NOMO-1 (cell line): ENCODE measurements at regions not wholly inside any gene's neighbourhood (a gene's known extent, or its start where the extent isn't known, plus 50 kb on each side); places are given as distances from the start of the nearest gene placed in this dataset.
"Not testable (repeated sequence)": the region's sequence is repeated elsewhere in the genome, so short reads cannot be mapped to it uniquely, and the experiment has no call there.

Experiments used
- DNase-seq, 2 experiments: peaks; one replicate each; lab custom pipeline; 2025; ENCODE audit not compliant: unreplicated experiment in 2 of 2; lab: John Stamatoyannopoulos, UW

DNA sequence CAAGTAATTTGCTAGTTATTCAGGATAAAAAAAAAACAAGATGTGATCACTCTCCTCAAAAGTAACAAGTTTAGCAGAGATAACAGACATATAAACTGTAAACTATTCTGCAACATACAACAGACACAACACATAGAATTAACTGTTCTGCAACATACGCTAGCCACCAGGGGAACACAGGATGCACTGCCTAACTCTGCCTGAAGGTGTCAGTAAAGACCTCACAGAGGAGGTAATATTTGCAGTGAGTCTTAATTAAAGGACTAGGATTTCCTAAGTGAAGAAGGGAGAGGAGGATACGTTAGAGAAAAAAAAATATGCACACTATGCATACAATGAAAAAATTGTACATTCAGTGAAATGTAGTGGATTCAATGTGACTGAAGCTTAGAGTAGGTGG lies 129.6 kb downstream of the NBPF8 start:
- not testable (repeated sequence) for DNase-seq

- not testable (repeated sequence) for DNase-seq
Measured at GRCh38 chr1:120550335-120550734, 135.5 kb downstream of the NBPF8 start.

- DNase-seq, result not testable (repeated sequence)
Measured at GRCh38 chr1:120552190-120552589, 137.4 kb downstream of the NBPF8 start.

- DNase-seq, result not testable (repeated sequence)
Measured at GRCh38 chr1:120557605-120558302, 142.9 kb downstream of the NBPF8 start.

DNA sequence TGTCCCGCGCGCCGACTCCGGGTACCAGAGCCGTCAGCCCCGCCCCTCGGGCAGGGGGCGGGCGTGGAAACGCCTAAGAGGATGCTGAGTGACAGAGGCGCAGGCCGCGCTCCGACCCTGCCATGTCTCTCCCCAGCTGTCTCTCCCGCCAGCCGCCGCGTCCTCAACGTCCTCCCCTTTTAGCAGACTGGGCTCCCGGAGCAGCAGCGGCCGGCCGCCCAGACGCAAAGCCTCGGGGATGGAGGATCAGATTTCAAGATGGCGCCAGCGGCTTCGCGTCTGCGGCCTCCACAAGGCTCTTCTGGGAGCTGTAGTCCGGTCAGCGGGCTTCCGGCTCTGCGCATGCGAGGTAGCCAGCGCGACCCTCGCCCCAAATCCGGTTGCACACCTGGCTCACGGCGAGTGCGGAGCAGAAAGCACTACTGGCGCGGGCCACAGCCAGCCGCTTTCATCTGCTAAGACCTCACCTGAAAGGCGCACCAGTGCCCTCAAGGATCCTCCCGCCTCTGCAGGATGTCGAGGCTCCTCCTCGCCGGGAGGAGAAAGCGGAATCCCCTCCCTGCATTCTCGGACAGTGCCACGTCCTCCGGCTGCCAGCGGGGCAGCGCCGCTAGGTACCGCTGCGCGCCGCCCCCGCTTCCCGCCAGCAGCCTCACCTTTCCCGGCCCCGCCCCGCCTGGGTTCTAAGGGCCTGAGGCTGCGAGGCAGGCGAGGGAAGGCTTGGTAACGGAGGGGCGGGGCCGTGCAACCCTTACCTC lies 143.6 kb downstream of the NBPF8 start:
- peak; percentile 20 to 43 for DNase-seq

DNA sequence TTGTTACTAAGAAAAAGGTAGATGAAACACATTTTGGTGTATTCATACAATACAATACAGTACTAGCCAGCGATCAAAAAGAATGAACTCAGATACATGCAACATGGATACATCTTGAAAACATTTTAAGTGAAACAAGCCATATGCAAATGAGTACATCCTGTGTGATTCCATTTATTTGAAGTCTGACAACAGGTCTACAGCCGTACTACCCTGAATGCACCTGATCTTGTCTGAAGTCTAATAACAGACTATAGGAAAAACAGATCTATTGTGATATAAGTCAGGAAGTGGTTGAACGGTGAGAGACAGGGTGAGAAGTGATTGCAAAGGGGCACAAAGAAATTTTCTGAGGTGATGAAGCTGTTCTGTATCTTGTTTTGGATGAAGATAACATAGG lies 146.9 kb downstream of the NBPF8 start:
- DNase-seq, result not testable (repeated sequence)

- DNase-seq, result not testable (repeated sequence)
Measured at GRCh38 chr1:120565396-120565795, 150.6 kb downstream of the NBPF8 start.

DNA sequence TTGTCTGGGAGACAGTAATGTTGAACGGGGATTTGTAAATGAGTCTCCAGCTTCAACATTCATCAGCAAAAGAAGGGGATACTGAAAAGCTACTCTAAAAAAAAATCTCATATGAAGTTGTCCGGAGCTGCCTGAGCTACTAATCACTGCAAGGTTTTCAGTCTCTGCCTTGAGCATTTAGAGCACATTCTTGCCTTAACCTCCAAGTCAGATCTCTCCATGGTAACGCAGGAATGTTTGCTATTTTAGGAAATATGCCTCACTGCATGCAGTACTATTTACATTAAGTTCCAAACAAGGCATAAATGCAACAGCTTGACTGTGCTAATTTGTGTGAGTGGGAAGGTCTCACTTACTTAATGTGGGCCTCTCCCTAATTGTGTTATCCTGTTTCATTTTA lies 152.8 kb downstream of the NBPF8 start:
- not testable (repeated sequence) for DNase-seq

DNA sequence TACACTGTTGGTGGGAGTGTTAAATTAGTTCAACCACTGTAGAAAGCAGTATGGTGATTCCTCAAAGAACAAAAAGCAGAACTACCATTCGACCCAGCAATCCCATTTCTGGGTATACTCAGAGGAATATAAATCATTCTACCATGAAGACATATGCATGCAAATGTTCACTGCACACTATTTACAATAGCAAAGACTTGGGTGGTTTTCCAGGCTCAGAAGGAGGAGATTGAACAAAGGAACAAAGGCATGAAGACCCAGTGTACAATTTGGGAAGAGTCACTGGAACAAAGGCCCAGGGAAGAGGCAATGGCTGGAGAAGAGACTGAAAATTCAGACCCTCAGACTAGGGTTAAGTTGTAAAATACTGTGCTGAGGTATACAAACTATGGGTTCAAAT lies 148.5 kb upstream of the NBPF26 start:
- not testable (repeated sequence) for DNase-seq

- not testable (repeated sequence) for DNase-seq
Measured at GRCh38 chr1:120582135-120582534, 141.6 kb upstream of the NBPF26 start.

DNA sequence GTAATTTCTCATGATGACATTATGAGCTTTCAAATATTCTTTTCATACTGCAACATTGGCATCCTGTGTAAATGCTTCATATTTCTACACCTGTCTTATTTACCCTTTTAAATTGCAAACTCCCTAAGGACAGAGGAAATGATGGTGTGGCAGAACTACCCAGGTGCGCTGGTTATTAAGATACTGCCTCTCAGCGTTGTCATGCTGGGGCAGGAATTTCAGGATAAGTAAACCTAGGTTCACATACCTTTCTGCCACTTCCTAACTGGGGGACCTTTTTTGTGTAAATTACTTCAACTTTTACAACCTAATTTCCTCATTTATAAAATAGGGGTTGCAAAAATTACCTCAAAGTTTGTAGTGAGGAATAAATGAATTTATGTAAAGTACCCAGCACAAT lies 137.7 kb upstream of the NBPF26 start:
- not testable (repeated sequence) for DNase-seq

GRCh38 chr1:120588811-120589210 lies 134.9 kb upstream of the NBPF26 start:
- not testable (repeated sequence) for DNase-seq

DNA sequence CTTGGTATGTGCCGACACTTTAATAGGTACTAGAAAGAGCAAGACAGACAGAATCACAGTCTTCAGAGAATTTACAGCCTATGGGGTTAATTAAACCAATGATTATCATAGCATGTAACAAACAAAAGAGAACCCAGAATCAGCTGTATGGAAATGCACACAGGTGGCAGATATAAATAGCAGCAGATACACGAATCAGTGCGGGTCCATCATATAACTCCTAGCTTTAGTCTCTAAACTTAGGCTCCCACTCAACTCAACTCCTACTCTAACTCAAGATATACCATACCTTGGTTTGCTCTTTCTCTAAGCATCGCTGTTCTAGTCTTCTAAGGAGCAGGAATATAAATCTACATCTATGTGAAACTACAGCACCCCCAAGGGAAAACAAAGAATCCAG lies 132.0 kb upstream of the NBPF26 start:
- not testable (repeated sequence) for DNase-seq

DNA sequence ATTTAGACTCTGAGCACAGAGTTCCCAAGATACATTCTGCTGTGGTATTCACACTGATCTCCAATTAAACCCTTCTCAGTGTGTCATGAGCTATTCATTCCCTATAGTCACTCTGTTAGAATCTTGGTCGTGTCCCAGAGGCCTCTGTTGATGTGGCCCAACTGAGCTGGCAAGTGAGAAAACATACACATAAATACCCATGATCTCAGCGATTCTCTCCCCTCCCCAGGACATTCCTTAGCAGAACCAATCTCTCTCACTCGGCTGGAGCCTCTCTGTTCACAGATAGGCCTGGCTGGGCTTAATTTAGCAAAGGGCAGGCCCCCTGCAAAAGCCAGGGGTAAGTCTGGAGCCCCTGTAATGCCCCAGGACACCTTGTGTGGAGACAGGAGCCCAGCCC lies 130.8 kb upstream of the NBPF26 start:
- not testable (repeated sequence) for DNase-seq

DNA sequence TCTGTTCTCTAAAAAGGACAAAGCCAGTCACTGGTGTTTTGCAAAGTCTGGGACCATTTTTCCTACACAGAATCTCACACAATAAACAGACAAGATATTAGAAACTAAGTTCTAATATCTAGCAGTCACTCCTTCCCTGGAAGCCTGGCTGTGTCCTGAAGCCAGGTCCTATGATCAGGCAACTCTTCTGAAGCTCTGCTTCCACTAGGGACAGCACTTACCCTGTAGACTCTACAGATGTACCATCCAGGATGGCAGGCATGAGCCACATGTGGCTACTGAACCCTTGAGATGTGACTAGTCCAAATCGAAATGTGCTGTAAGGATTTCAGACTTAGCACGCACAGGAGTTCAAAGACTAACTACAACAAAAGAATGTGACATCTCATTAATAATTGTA lies 130.1 kb upstream of the NBPF26 start:
- not testable (repeated sequence) for DNase-seq

DNA sequence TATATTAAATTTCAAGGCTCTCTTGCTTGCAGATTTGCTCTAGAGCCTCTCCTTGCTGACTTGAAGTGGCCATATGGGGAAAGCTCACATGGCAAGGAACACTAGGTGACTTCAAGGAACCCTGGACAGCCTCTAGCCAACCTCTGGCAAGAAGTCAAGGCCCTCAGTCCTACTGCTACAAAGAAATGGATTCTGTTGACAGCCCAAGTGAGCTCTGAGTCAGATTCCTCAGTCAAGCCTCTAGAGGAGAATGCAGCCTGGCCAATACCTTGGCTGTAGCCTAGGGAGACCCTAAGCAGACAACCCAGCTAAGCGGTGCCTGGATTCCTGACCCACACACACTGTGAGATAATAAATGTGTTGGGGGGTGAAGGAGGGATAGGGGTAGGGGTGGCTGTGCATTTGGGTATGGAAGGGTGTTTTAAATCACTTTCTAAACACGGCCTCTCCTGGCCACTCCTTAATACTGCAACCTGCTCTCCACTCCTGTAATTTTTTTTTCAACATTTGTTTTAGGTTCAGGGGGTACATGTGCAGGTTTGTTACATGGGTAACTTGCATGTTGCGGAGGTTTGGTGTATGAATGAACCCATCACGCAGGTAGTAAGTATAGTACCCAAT lies 125.3 kb upstream of the NBPF26 start:
- DNase-seq, result not testable (repeated sequence)

- not testable (repeated sequence) for DNase-seq
Measured at GRCh38 chr1:120599511-120599910, 124.2 kb upstream of the NBPF26 start.

DNA sequence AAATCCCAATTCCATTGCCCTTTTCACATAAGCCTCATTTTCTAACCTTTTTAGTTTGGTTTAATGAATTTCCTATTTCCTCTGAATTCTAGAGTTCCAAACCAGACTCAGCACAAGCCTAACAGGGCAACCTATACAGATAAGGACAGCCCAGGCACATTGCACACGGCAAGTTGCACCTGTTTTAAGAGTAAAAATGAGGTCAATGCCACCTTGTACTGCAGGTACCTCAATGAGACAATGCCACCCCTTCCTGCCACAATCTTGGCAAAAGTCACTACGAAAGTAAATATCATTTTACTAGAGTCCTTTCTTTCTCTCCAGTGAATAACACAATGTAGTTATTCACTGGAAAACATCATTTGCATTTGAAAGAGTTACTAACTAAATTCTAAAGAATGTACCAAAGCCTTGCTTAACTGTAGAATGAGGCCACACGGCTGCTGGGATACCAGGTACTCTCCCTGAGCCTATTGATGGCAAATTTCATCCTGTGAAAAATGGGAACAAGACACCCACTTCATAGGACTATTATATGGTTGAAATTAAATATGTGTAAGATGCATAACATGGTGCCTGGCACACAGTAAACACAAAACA lies 123.2 kb upstream of the NBPF26 start:
- DNase-seq, result not testable (repeated sequence)

DNA sequence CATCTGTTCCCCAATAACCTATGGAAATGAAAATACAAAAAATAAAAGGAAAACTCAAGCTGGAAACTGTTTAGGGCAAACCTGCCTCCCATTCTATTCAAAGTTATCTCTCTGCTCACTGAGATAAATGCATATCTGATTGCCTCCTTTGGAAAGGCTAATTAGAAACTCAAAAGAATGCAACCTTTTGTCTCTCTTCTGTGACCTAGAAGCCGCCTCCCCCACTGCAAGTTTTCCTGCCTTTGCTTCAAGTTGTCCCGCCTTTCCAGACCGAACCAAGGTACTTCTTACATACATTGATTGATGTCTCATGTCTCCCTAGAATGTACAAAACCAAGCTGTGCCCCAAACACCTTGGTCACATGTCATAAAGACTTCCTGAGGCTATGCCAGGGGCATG lies 115.9 kb upstream of the NBPF26 start:
- not testable (repeated sequence) for DNase-seq

GRCh38 chr1:120608314-120609014 lies 115.3 kb upstream of the NBPF26 start:
- DNase-seq, result not testable (repeated sequence)
